SU-DHL-6 (cell line): ENCODE measurements at regions not wholly inside any gene's neighbourhood (a gene's known extent, or its start where the extent isn't known, plus 50 kb on each side); places are given as distances from the start of the nearest gene placed in this dataset.

ENCODE experiments used
- EZH2phosphoT487 ChIP-seq: fragments of 200-600 bp; sonication (generic), shearing (Covaris generic); conservative IDR thresholded peaks from 2 replicates; pipeline ENCODE4 v1.6.1; 2018; ENCODE audit warnings: mild to moderate bottlenecking, antibody characterized with exemption, low read length, moderate library complexity, mixed read lengths
- TF ChIP-seq, protein P1 (sequence below): fragments of 200-600 bp; sonication (generic); IDR thresholded peaks from one replicate; pipeline ENCODE4 v1.5.1; 2017; ENCODE audit warnings: antibody characterized with exemption, mild to moderate bottlenecking, low read length, moderate library complexity; ENCODE audit not compliant: insufficient read depth, poor library complexity, severe bottlenecking

DNA sequence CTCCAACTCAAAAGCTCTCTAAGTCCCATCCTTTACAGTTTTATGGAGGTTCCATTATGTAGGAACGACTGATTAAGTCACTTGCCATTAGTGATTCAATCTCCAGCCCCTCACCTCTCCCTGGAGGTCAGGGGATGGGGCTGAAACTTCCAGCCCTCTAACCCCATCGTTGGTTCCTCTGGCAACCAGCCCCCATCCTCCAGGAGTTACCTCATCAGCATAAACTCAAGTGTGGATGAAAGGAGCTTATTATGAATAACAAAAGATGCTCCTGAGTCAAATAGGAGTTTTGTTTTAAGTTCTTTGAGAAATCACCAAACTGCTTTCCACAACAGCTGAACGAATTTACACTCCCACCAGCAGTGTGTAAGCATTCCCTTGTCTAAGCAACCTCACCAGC, 494.3 kb upstream of the AUTS2 start:
- TF ChIP-seq, protein P1, sequence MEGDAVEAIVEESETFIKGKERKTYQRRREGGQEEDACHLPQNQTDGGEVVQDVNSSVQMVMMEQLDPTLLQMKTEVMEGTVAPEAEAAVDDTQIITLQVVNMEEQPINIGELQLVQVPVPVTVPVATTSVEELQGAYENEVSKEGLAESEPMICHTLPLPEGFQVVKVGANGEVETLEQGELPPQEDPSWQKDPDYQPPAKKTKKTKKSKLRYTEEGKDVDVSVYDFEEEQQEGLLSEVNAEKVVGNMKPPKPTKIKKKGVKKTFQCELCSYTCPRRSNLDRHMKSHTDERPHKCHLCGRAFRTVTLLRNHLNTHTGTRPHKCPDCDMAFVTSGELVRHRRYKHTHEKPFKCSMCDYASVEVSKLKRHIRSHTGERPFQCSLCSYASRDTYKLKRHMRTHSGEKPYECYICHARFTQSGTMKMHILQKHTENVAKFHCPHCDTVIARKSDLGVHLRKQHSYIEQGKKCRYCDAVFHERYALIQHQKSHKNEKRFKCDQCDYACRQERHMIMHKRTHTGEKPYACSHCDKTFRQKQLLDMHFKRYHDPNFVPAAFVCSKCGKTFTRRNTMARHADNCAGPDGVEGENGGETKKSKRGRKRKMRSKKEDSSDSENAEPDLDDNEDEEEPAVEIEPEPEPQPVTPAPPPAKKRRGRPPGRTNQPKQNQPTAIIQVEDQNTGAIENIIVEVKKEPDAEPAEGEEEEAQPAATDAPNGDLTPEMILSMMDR, result no peak
- TF ChIP-seq EZH2phosphoT487, result no peak
